ENCODE measurements at regions not wholly inside any gene's neighbourhood (a gene's known extent, or its start where the extent isn't known, plus 50 kb on each side); places are given as distances from the start of the nearest gene placed in this dataset.

DNA sequence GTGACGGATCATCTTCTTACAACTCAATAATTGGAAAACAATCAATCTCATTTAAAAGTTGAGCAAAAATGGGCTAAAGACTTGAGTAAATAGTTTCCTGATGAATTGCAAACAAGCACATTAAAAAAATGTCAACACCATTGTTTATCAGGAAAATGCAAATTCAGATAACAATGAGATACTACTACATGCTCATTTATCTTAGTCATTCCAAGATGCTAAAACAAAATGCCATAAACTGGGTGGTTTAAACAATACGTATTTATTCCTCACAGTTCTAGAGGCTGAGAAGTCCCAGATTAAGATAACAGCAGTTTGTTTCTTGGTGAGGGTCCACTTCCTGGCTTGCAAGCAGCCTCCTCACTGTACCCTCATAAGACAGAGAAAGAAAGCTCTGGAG lies 359.6 kb downstream of the NR4A2 start:
- TF ChIP-seq, protein P1, sequence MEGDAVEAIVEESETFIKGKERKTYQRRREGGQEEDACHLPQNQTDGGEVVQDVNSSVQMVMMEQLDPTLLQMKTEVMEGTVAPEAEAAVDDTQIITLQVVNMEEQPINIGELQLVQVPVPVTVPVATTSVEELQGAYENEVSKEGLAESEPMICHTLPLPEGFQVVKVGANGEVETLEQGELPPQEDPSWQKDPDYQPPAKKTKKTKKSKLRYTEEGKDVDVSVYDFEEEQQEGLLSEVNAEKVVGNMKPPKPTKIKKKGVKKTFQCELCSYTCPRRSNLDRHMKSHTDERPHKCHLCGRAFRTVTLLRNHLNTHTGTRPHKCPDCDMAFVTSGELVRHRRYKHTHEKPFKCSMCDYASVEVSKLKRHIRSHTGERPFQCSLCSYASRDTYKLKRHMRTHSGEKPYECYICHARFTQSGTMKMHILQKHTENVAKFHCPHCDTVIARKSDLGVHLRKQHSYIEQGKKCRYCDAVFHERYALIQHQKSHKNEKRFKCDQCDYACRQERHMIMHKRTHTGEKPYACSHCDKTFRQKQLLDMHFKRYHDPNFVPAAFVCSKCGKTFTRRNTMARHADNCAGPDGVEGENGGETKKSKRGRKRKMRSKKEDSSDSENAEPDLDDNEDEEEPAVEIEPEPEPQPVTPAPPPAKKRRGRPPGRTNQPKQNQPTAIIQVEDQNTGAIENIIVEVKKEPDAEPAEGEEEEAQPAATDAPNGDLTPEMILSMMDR (conservative IDR thresholded peaks at IDR 0.05 in 1 of 2, IDR thresholded peaks at IDR 0.05 in 1 of 2; ENCODE audit: low read depth in 1 of 2, low read length in 2 of 2), result no peak
- TF ChIP-seq EZH2 (IDR thresholded peaks at IDR 0.05; ENCODE audit: low read length, missing control alignments), result no peak

All from fibroblast of lung (primary cell).